HG03095 (cell line): ENCODE measurements at regions not wholly inside any gene's neighbourhood (a gene's known extent, or its start where the extent isn't known, plus 50 kb on each side); places are given as distances from the start of the nearest gene placed in this dataset.

Source experiments
- ATAC-seq: cut with Tn5 transposase; IDR thresholded peaks from one replicate; pipeline ENCODE4 v1.9.1; 2021; ENCODE audit warnings: moderate library complexity; ENCODE audit not compliant: unreplicated experiment

- no peak for ATAC-seq
Measured at GRCh38 chr11:100635194-100635593, 51.9 kb upstream of the ARHGAP42 start.

- ATAC-seq, result no peak
Measured at GRCh38 chr11:100636536-100636935, 50.6 kb upstream of the ARHGAP42 start.
